PC-9 (cell line): ENCODE measurements at regions not wholly inside any gene's neighbourhood (a gene's known extent, or its start where the extent isn't known, plus 50 kb on each side); places are given as distances from the start of the nearest gene placed in this dataset.

Experiments used
- EZH2 ChIP-seq: fragments of 200-600 bp; sonication (generic); IDR thresholded peaks from 2 replicates; pipeline ENCODE4 v1.8.0; 2017; ENCODE audit warnings: antibody characterized with exemption, low read depth
- TF ChIP-seq, protein P1 (sequence below): fragments of 200-600 bp; sonication (generic); conservative IDR thresholded peaks from 2 replicates; pipeline ENCODE4 v1.6.1; 2017; ENCODE audit warnings: mixed run types, antibody characterized with exemption, mild to moderate bottlenecking, moderate library complexity

DNA sequence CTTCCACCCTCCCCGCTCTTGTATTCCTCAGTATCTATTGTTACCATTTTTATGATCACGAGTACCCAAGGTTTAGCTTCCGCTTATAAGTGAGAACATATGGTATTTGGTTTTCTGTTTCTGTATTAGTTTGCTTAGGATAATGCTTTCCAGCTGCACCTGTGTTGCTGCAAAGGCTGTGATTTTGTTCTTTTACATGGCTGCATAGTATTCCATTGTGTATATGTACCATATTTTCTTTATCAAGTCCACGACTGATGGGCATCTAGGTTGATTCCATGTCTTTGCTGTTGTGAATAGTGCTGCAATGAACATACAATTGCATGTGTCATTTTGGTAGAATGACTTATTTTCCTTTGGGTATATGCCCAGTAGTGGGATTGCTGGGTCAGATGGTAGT is 79.7 kb upstream of the EFCAB3 start:
- TF ChIP-seq, protein P1, sequence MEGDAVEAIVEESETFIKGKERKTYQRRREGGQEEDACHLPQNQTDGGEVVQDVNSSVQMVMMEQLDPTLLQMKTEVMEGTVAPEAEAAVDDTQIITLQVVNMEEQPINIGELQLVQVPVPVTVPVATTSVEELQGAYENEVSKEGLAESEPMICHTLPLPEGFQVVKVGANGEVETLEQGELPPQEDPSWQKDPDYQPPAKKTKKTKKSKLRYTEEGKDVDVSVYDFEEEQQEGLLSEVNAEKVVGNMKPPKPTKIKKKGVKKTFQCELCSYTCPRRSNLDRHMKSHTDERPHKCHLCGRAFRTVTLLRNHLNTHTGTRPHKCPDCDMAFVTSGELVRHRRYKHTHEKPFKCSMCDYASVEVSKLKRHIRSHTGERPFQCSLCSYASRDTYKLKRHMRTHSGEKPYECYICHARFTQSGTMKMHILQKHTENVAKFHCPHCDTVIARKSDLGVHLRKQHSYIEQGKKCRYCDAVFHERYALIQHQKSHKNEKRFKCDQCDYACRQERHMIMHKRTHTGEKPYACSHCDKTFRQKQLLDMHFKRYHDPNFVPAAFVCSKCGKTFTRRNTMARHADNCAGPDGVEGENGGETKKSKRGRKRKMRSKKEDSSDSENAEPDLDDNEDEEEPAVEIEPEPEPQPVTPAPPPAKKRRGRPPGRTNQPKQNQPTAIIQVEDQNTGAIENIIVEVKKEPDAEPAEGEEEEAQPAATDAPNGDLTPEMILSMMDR = no peak
- TF ChIP-seq EZH2 = no peak
